GM12878 (cell line): ENCODE measurements at regions not wholly inside any gene's neighbourhood (a gene's known extent, or its start where the extent isn't known, plus 50 kb on each side); places are given as distances from the start of the nearest gene placed in this dataset.

ENCODE experiments used
- ATAC-seq: fragments of 200-7000 bp; cut with Tn5 transposase; 3 replicates; pipeline ENCODE4 v1.9.1; 2020; ENCODE audit warnings: mild to moderate bottlenecking, moderate library complexity
- BruUV-seq: library from RNA; stranded (reverse); fragments of 400-500 nt; replicated peaks from 2 replicates; lab custom pipeline; 2021; lab: Mats Ljungman, UMichigan
- CTCF ChIA-PET: fragments of 300-600 bp; sonication (Branson Sonifier 250); formaldehyde crosslinking; extraction: SDS; loops from one replicate; lab custom pipeline; 2021; ENCODE audit warnings: inconsistent platforms; lab: Yijun Ruan, JAX
- POLR2A ChIA-PET: fragments of 350-600 bp; formaldehyde crosslinking; extraction: SDS; loops from one replicate; lab custom pipeline; 2021; ENCODE audit warnings: inconsistent platforms; lab: Charles Lee
- RAD21 ChIA-PET: fragments of 300-600 bp; sonication (Branson Sonifier 250); formaldehyde crosslinking; loops from one replicate; lab custom pipeline; 2023; ENCODE audit warnings: antibody characterized with exemption; ENCODE audit not compliant: unreplicated experiment; lab: Charles Lee
- SMC1A ChIA-PET: fragments of 300-600 bp; sonication (Branson Sonifier 250); formaldehyde crosslinking; loops from one replicate; lab custom pipeline; 2023; ENCODE audit not compliant: unreplicated experiment, uncharacterized antibody; lab: Charles Lee
- DNase-seq: peaks from one replicate; pipeline ENCODE4 v3.0.0-alpha.2; 2011; ENCODE audit warnings: low read depth, low spot score
- FAIRE-seq: peaks from 3 replicates; lab custom pipeline; 2011; peaks lifted over from hg19 to GRCh38; lab: Jason Lieb, UNC
- H2AFZ ChIP-seq: 2 replicates; pipeline ENCODE4 v1.6.0; 2011; ENCODE audit warnings: low read depth, low read length, control low read depth; ENCODE audit not compliant: control insufficient read depth
- H3K27ac ChIP-seq: 2 replicates; pipeline ENCODE4 v1.5.1; 2011; ENCODE audit warnings: control low read depth; ENCODE audit not compliant: control insufficient read depth, insufficient read depth
- H3K27me3 ChIP-seq, 2 experiments: replicated peaks in 1 of 2; 2 replicates each; pipeline versions ENCODE4 v1.6.0 to v1.6.1; 2011; ENCODE audit warnings: low read length in 1 of 2; ENCODE audit not compliant: control insufficient read depth in 2 of 2, insufficient read depth in 2 of 2
- H3K36me3 ChIP-seq, 2 experiments: 2 replicates each; pipeline ENCODE4 v1.5.1; 2011; ENCODE audit warnings: low read length in 1 of 2; ENCODE audit not compliant: control insufficient read depth in 2 of 2, insufficient read depth in 2 of 2
- H3K4me1 ChIP-seq: 2 replicates; pipeline ENCODE4 v1.6.1; 2011; ENCODE audit warnings: mild to moderate bottlenecking, low read length, moderate library complexity, mixed read lengths; ENCODE audit not compliant: control insufficient read depth, insufficient read depth
- H3K4me2 ChIP-seq: 2 replicates; pipeline ENCODE4 v1.6.0; 2011; ENCODE audit warnings: control low read depth; ENCODE audit not compliant: control insufficient read depth, insufficient read depth
- H3K4me3 ChIP-seq: fragments of 200-600 bp; sonication (generic); 2 replicates; pipeline ENCODE4 v1.5.1; 2016
- H3K79me2 ChIP-seq: 2 replicates; pipeline ENCODE4 v1.6.0; 2011; ENCODE audit warnings: low read length; ENCODE audit not compliant: control insufficient read depth, insufficient read depth
- H3K9ac ChIP-seq: 2 replicates; pipeline ENCODE4 v1.8.0; 2011; ENCODE audit warnings: low read length, control low read depth, mixed read lengths; ENCODE audit not compliant: control insufficient read depth, insufficient read depth
- H3K9me3 ChIP-seq: replicated peaks from 3 replicates; pipeline ENCODE4 v1.5.1; 2011; ENCODE audit warnings: mild to moderate bottlenecking, low read length; ENCODE audit not compliant: control insufficient read depth, insufficient read depth
- H4K20me1 ChIP-seq: 2 replicates; pipeline ENCODE4 v1.6.0; 2011; ENCODE audit not compliant: control insufficient read depth, insufficient read depth
- CTCF ChIP-seq, 3 experiments: IDR thresholded peaks in 2 of 3; conservative IDR thresholded peaks in 1 of 3; 2 replicates each; pipeline ENCODE4 v1.5.1; 2011; ENCODE audit warnings: low read depth in 3 of 3, low read length in 3 of 3, mild to moderate bottlenecking in 3 of 3, control low read depth in 2 of 3, moderate library complexity in 2 of 3, inconsistent platforms in 1 of 3, mixed read lengths in 1 of 3; ENCODE audit not compliant: control insufficient read depth in 2 of 3, insufficient read depth in 1 of 3; ENCODE audit errors: extremely low read depth in 1 of 3
- GABPA ChIP-seq: IDR thresholded peaks from 2 replicates; pipeline ENCODE4 v1.6.1; 2014; ENCODE audit warnings: antibody characterized with exemption, low read depth, mild to moderate bottlenecking, inconsistent platforms
- IKZF2 ChIP-seq, 2 experiments: fragments of 450-650 bp; IDR thresholded peaks; 2 replicates each; pipeline ENCODE4 v1.6.1; 2017; ENCODE audit warnings: mild to moderate bottlenecking in 2 of 2, moderate library complexity in 2 of 2
- MXI1 ChIP-seq: fragments of 150-350 bp; IDR thresholded peaks from 2 replicates; pipeline ENCODE4 v1.6.1; 2011; ENCODE audit warnings: low read depth, mild to moderate bottlenecking, inconsistent platforms, low read length, improper control_type of control experiment
- NKRF ChIP-seq: fragments of 450-650 bp; conservative IDR thresholded peaks from 2 replicates; pipeline ENCODE4 v1.6.1; 2017; ENCODE audit warnings: mild to moderate bottlenecking, moderate library complexity
- NR2C2 ChIP-seq: IDR thresholded peaks from 2 replicates; pipeline ENCODE4 v1.6.1; 2011; ENCODE audit warnings: borderline replicate concordance, low read depth; ENCODE audit not compliant: control insufficient read depth, insufficient read length
- POLR2A ChIP-seq: IDR thresholded peaks from 2 replicates; pipeline ENCODE4 v1.6.1; 2011; ENCODE audit warnings: low read depth, mild to moderate bottlenecking, low read length
- RAD21 ChIP-seq: IDR thresholded peaks from 2 replicates; pipeline ENCODE4 v1.6.1; 2011; ENCODE audit warnings: mild to moderate bottlenecking, low read depth, low read length, moderate library complexity; ENCODE audit not compliant: insufficient read depth
- RFX5 ChIP-seq: IDR thresholded peaks from 2 replicates; pipeline ENCODE4 v1.6.1; 2011; ENCODE audit warnings: low read depth, low read length, improper control_type of control experiment
- SIN3A ChIP-seq: IDR thresholded peaks from 2 replicates; pipeline ENCODE4 v1.6.1; 2012; ENCODE audit warnings: low read depth, low read length, improper control_type of control experiment
- TCF7 ChIP-seq: IDR thresholded peaks from 2 replicates; pipeline ENCODE4 v1.6.1; 2014; ENCODE audit warnings: antibody characterized with exemption, borderline replicate concordance
- ZBTB4 ChIP-seq: fragments of 450-650 bp; formaldehyde crosslinking; IDR thresholded peaks from 2 replicates; pipeline ENCODE4 v1.4.0; 2022; ENCODE audit warnings: mild to moderate bottlenecking, moderate library complexity
- ZNF384 ChIP-seq: IDR thresholded peaks from 2 replicates; pipeline ENCODE4 v1.6.1; 2012; ENCODE audit warnings: low read depth, mild to moderate bottlenecking, low read length, improper control_type of control experiment, borderline replicate concordance
- ZNF622 ChIP-seq: fragments of 450-650 bp; IDR thresholded peaks from 2 replicates; pipeline ENCODE4 v1.6.1; 2017; ENCODE audit warnings: mild to moderate bottlenecking, inconsistent platforms
- in situ Hi-C: fragments of 300-500 bp; cut with MboI; formaldehyde crosslinking; loops from 9 replicates; pipeline ENCODE4 v1.14.3; 2018; ENCODE audit warnings: mixed read lengths
- intact Hi-C: fragments of 100-400 bp; cut with micrococcal nuclease; formaldehyde crosslinking; loops from one replicate; pipeline ENCODE4 v1.14.2; 2022; ENCODE audit not compliant: unreplicated experiment

- TF ChIP-seq IKZF2 (IDR thresholded peaks at IDR 0.05) (peak; percentile 99 to 100), ZNF622 (no peak), SIN3A (no peak), TCF7 (peak; percentile 98), CTCF (IDR thresholded peaks at IDR 0.05 in 2 of 3, conservative IDR thresholded peaks at IDR 0.05 in 1 of 3; ENCODE audit: control insufficient read depth in 2 of 3, extremely low read depth in 1 of 3, insufficient read depth in 1 of 3, low read depth in 3 of 3, low read length in 3 of 3) (no peak), NKRF (no peak), NR2C2 (no peak), MXI1 (no peak), ZNF384 (no peak), POLR2A (no peak)
These were observed 195.8 kb downstream of the KCNJ2 start (continued) for GRCh38 chr17:70365091-70365583.

DNA sequence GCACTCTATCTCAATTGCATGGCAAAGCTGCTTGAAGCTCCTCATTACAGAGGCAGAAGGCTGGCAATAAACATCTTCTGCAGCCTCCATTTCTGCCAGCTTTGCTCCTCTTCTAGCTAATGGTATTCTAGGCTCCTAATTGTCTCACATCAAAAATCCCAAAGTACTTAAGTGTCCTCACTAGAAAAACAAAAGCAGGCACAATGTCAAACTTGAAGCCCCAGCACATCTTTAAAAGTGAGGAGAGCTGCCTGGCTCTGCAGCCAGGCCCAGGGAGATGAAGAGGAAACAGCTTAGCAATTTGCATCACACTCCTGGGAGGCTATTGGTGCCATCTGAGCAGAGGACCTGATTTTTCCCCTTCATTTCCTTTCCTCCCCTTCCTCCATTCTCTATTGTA is 197.1 kb downstream of the KCNJ2 start:
- ChIA-PET CTCF (interaction anchor here (1.0 to 1.6 kb wide), 2 partner anchors 24 to 757 kb away, joined by 3 to 4 read pairs; no protein-coding TSS in a partner anchor), POLR2A (interaction anchor here (1.4 to 1.5 kb wide), 2 partner anchors 17 to 158 kb away, joined by 3 to 4 read pairs; no protein-coding TSS in a partner anchor), SMC1A (interaction anchor here (0.8 to 7.1 kb wide), 11 partner anchors 11 to 185 kb away, joined by 3 to 51 read pairs (median 5); no protein-coding TSS in a partner anchor), RAD21 (interaction anchor here (1.0 to 1.8 kb wide), 4 partner anchors 13 to 186 kb away, joined by 3 to 5 read pairs (median 4); no protein-coding TSS in a partner anchor)
- no peaks in the 10 kb centered on the region for H3K4me1 ChIP-seq
- no peak overlapping the region for H3K4me3 ChIP-seq
- no peaks in the 10 kb centered on the region for H4K20me1 ChIP-seq
- intact Hi-C loops (loop anchor here (5.0 kb wide), 2 partner anchors 41 to 186 kb away; no protein-coding TSS in a partner anchor), in situ Hi-C loops (no loop called here)
- H3K4me2 ChIP-seq: no peak overlapping the region
- H3K9me3 ChIP-seq: no peaks in the 10 kb centered on the region
- DNase-seq (no peak), FAIRE-seq (no peak), ATAC-seq (no peak)
- no peaks in the 10 kb centered on the region for H3K27me3 ChIP-seq
- H3K36me3 ChIP-seq: no peaks in the 10 kb centered on the region
- BruUV-seq: no TSS peak
- H3K27ac ChIP-seq: no peak overlapping the region
- H2AFZ ChIP-seq: no peak overlapping the region
- H3K79me2 ChIP-seq: no peaks in the 10 kb centered on the region
- no peak overlapping the region for H3K9ac ChIP-seq
- TF ChIP-seq MXI1: no peak
- TF ChIP-seq RAD21: no peak
- TF ChIP-seq RFX5: no peak
- no peak for TF ChIP-seq SIN3A
- TF ChIP-seq GABPA: no peak
- TF ChIP-seq ZBTB4 (CRISPR knock-in tag): no peak
